Lower leg skin (tissue), 3 donors: ENCODE measurements at regions not wholly inside any gene's neighbourhood (a gene's known extent, or its start where the extent isn't known, plus 50 kb on each side); places are given as distances from the start of the nearest gene placed in this dataset.

Experiments used
- POLR2A ChIP-seq, 2 donors: fragments of 450-650 bp; IDR thresholded peaks; one replicate each; pipeline ENCODE4 v1.6.1; 2016 to 2017; ENCODE audit warnings: antibody characterized with exemption in 2 of 2, mild to moderate bottlenecking in 1 of 2, moderate library complexity in 1 of 2
- TF ChIP-seq, protein P1 (sequence below), 3 donors: fragments of 450-650 bp; IDR thresholded peaks; one replicate each; pipeline ENCODE4 v1.5.1; 2016; ENCODE audit warnings: antibody characterized with exemption in 3 of 3, mild to moderate bottlenecking in 3 of 3, moderate library complexity in 2 of 3

- TF ChIP-seq, protein P1, sequence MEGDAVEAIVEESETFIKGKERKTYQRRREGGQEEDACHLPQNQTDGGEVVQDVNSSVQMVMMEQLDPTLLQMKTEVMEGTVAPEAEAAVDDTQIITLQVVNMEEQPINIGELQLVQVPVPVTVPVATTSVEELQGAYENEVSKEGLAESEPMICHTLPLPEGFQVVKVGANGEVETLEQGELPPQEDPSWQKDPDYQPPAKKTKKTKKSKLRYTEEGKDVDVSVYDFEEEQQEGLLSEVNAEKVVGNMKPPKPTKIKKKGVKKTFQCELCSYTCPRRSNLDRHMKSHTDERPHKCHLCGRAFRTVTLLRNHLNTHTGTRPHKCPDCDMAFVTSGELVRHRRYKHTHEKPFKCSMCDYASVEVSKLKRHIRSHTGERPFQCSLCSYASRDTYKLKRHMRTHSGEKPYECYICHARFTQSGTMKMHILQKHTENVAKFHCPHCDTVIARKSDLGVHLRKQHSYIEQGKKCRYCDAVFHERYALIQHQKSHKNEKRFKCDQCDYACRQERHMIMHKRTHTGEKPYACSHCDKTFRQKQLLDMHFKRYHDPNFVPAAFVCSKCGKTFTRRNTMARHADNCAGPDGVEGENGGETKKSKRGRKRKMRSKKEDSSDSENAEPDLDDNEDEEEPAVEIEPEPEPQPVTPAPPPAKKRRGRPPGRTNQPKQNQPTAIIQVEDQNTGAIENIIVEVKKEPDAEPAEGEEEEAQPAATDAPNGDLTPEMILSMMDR (IDR thresholded peaks at IDR 0.05): no peak
- no peak for TF ChIP-seq POLR2A (IDR thresholded peaks at IDR 0.05)
Observed at GRCh38 chr13:106985481-106985880, 417.5 kb upstream of the ARGLU1 start.
